ACHN (cell line): ENCODE measurements at regions not wholly inside any gene's neighbourhood (a gene's known extent, or its start where the extent isn't known, plus 50 kb on each side); places are given as distances from the start of the nearest gene placed in this dataset.

Source experiments
- DNase-seq: peaks from one replicate; pipeline ENCODE4 v3.0.0-alpha.2; 2015
- in situ Hi-C: cut with HindIII; loops from 2 replicates; pipeline ENCODE4 v1.10.0; 2017; ENCODE audit warnings: low sequenced_read_pairs, low pct_ligation_motif_present, low pct_unique_long_range_greater_than_20kb

DNA sequence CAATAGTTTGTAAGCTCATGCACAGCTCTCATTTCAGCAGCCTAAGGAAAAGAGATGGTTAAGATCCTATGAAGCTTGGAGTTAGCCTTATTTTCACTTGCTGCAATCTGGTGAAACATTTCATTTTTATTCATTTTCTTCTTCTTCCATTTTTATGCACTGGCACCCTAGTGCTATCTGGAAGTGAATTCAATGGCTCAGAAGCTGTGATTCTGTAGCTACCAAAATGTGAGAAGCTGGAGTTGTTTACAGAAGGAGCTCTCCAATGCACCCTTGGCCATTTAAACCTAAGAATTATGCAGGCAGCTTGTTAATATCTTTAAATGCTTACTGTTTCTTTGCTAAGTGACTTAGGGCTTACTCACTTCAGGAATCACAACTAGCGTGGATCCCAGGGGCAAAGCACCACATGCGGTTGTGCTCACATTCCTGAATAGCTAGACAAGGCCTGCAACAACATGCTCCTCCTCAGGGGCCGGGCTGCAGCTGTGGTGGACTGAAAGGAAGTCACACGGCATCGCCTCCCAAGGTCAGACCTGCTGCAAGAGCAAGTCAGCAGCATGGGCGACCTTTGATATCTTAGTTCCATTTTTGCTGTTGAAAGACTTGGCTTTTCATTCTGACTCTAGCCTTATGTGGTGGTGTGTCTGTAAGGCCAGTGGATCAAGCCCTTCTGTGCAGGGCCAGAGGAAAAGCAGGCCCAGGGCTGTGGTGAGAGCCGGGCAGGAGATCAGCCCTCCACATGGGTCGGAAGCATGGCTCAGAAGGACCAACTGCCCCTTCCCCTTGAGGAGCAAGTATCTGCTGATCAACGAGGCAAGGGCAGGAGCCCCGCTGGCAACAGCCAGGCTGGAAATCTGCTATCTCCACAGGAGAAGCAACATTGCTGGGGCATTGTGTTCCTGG, 91.9 kb upstream of the MBL2 start:
- in situ Hi-C loops: no loop called here
- DNase-seq: peak; percentile 8

DNA sequence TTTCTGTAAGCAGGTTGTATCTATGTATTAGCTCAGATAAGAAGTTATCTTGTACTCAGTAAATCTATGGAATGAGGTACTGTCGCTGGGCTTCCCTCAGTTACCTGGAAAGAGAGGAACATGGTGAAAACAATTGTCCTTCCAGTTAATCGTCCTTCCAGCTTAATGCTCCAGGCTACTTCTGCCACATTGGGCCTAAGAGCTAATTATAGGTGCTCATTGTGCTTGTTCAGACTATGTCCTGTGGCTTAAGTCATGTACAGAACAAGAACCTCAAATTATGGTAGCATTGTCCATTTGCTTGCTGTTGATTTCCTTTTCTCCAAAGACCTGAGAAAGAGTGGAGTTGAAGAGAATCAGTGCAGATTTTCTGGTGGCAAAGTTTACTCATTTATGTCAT, 86.1 kb upstream of the MBL2 start:
- no peak for DNase-seq
- in situ Hi-C loops: no loop called here

DNA sequence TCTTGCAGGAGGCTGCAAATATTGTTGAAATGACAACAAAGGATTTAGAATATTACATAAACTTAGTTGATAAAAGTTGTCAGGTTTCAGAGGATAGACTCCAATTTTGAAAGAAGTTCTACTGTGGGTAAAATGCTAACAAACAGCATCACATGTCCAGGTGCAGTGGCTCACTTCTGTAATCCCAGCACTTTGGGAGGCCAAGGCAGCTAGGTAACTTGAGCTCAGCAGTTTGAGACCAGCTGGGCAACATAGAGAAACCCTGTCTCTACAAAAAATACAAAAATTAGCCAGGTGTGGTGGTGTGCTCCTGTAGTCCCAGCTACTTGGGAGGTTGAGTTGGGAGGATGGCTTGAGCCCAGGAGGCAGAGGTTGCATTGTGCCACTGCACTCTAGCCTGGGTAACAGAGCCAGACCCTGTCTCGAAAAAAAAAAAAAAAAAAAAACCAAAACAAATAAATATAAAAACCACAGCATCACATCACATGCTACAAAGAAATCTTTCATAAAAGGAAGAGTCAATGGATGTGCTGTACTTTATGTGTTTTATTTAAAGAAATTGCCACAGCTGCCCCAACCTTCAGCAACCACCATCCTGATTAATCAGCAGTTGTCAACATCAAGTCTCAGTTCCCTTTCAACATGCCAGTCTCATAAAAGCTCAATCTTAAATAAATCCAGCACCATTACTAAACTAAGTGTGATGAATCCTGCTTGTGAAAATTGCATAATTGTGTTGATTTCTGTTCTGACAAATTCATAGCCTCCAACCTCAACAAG, 83.2 kb upstream of the MBL2 start:
- in situ Hi-C loops: no loop called here
- DNase-seq: no peak

DNA sequence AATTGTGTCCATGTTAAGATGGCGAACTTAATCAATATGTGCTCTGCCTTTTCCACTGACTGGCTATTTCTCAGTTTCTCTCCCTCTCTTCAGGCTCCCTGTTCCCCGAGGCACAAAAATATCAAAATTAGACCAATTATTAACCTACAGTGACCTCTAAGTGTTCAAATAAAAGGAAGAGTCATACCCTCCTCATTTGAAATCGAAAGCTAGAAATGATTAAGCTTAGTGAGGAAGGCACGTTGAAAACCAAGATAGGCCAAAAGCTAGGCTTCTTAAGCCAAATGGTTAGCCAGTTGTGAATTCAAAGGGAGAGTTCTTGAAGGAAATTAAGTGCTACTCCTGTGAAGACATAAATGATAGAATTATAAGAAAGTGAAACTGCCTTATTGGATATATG, 81.1 kb upstream of the MBL2 start:
- in situ Hi-C loops: no loop called here
- no peak for DNase-seq

DNA sequence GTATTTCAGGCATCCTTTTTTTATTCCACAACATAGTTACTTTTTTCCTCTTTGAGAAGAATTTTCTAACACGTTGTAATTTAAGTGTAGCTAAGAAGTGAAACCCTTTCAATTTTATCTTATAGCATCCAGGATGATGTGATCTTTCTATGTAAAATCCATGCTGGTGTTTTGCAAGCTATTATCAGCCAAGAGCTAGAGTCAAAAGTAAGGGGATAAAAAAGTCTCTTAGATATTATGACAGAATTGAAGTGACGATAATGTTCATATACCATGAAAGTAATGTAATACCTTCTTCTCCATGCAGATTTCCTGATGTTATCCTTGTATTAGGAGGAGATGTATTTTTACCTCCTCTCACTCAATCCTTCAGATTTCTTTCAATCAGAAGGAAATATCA, 64.2 kb upstream of the MBL2 start:
- no peak for DNase-seq
- in situ Hi-C loops: no loop called here
